Vagina (tissue), 2 donors: ENCODE measurements at regions not wholly inside any gene's neighbourhood (a gene's known extent, or its start where the extent isn't known, plus 50 kb on each side); places are given as distances from the start of the nearest gene placed in this dataset.

ENCODE experiments used
- DNase-seq, 2 donors: peaks; one replicate each; pipeline ENCODE4 v3.0.0-alpha.2; 2017; ENCODE audit errors: extremely low spot score in 2 of 2
- H3K27ac ChIP-seq: fragments of 200-600 bp; sonication (generic); one replicate; pipeline ENCODE4 v1.5.1; 2019
- H3K27me3 ChIP-seq: fragments of 200-600 bp; sonication (generic); one replicate; pipeline ENCODE4 v1.5.1; 2019
- H3K36me3 ChIP-seq, 2 donors: fragments of 200-600 bp; sonication (generic); one replicate each; pipeline ENCODE4 v1.5.1; 2017 to 2019
- H3K4me1 ChIP-seq: fragments of 200-600 bp; sonication (generic); one replicate; pipeline ENCODE4 v1.5.1; 2019
- H3K4me3 ChIP-seq, 2 donors: fragments of 200-600 bp; sonication (generic); 1 replicate in 1 of 2; 2 replicates in 1 of 2; pipeline ENCODE4 v1.5.1; 2016 to 2019
- H3K9me3 ChIP-seq: fragments of 200-600 bp; sonication (generic); one replicate; pipeline ENCODE4 v1.5.1; 2019
- POLR2A ChIP-seq, 2 donors: fragments of 450-650 bp; IDR thresholded peaks; one replicate each; pipeline ENCODE4 v1.6.1; 2017; ENCODE audit warnings: antibody characterized with exemption in 2 of 2, mild to moderate bottlenecking in 2 of 2, moderate library complexity in 2 of 2
- POLR2AphosphoS5 ChIP-seq, 2 donors: sonication (generic); formaldehyde crosslinking; IDR thresholded peaks; one replicate each; pipeline ENCODE4 v1.9.0; 2017; ENCODE audit warnings: antibody characterized with exemption in 2 of 2, mild to moderate bottlenecking in 2 of 2, low read depth in 1 of 2; ENCODE audit not compliant: insufficient read depth in 1 of 2
- intact Hi-C: fragments of 100-400 bp; cut with DNase I; formaldehyde crosslinking; loops from one replicate; pipeline ENCODE4 v1.15.1; 2023
- TF ChIP-seq, protein P1 (sequence below), 3 experiments: fragments of 450-650 bp in 2 of 3; fragments of 200-600 bp in 1 of 3; sonication (generic) in 1 of 3; IDR thresholded peaks; one replicate each; pipeline ENCODE4 v1.5.1; 2017 to 2019; ENCODE audit warnings: antibody characterized with exemption in 3 of 3, mild to moderate bottlenecking in 2 of 3, moderate library complexity in 2 of 3

DNA sequence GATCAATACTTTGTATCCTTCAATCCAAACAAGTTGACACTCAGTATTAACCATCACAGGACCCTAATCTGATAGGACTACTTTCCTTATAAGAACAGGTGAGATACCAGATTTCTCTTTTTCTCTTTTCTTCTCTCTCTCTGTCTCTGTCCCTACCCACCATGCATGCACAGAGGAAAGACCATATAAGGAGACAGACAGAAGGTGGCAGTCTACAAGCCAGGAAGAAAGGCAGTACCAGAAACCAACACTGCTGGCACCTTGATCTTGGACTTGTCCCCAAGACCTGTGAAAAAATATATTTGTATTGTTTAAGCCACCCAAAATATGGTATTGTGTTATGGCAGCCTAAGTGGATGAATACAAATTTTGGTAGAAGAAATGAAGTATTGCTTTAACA is 156.2 kb upstream of the KCNH7 start:
- no peak overlapping the region for H3K27ac ChIP-seq
- no peaks in the 10 kb centered on the region for H3K36me3 ChIP-seq
- H3K27me3 ChIP-seq = no peaks in the 10 kb centered on the region
- H3K4me1 ChIP-seq = no peaks in the 10 kb centered on the region
- H3K4me3 ChIP-seq = no peak overlapping the region
- H3K9me3 ChIP-seq = no peaks in the 10 kb centered on the region
- TF ChIP-seq, protein P1, sequence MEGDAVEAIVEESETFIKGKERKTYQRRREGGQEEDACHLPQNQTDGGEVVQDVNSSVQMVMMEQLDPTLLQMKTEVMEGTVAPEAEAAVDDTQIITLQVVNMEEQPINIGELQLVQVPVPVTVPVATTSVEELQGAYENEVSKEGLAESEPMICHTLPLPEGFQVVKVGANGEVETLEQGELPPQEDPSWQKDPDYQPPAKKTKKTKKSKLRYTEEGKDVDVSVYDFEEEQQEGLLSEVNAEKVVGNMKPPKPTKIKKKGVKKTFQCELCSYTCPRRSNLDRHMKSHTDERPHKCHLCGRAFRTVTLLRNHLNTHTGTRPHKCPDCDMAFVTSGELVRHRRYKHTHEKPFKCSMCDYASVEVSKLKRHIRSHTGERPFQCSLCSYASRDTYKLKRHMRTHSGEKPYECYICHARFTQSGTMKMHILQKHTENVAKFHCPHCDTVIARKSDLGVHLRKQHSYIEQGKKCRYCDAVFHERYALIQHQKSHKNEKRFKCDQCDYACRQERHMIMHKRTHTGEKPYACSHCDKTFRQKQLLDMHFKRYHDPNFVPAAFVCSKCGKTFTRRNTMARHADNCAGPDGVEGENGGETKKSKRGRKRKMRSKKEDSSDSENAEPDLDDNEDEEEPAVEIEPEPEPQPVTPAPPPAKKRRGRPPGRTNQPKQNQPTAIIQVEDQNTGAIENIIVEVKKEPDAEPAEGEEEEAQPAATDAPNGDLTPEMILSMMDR (IDR thresholded peaks at IDR 0.05) = no peak
- TF ChIP-seq POLR2AphosphoS5 (IDR thresholded peaks at IDR 0.05; ENCODE audit: insufficient read depth in 1 of 2, low read depth in 1 of 2) (no peak), POLR2A (IDR thresholded peaks at IDR 0.05) (no peak)
- DNase-seq = no peak
- intact Hi-C loops = no loop called here

DNA sequence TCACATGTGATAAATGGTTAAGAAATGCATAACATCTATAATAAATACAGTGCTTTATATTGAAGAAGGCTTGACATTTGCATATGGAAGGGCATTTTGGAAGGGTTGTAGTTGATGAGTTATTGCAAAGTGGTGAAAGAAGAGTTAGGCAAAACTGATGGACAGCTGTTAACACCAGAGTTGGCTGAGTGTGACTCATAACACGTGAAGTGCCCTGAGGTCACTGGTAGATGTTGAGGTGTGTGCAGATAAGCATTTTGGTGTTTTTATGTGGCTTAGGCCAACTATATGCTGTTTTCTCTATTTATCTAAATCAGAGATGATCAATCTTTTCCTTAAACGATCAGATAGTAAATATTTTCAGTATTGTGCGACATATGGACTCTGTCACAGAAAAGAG is 154.3 kb upstream of the KCNH7 start:
- intact Hi-C loops = no loop called here
- DNase-seq = no peak
- no peaks in the 10 kb centered on the region for H3K36me3 ChIP-seq
- H3K4me1 ChIP-seq = no peaks in the 10 kb centered on the region
- no peaks in the 10 kb centered on the region for H3K9me3 ChIP-seq
- H3K4me3 ChIP-seq = no peak overlapping the region
- H3K27ac ChIP-seq = no peak overlapping the region
- TF ChIP-seq, protein P1 (IDR thresholded peaks at IDR 0.05) = no peak
- TF ChIP-seq POLR2AphosphoS5 (IDR thresholded peaks at IDR 0.05; ENCODE audit: insufficient read depth in 1 of 2, low read depth in 1 of 2) (no peak), POLR2A (IDR thresholded peaks at IDR 0.05) (no peak)
- H3K27me3 ChIP-seq = no peaks in the 10 kb centered on the region

DNA sequence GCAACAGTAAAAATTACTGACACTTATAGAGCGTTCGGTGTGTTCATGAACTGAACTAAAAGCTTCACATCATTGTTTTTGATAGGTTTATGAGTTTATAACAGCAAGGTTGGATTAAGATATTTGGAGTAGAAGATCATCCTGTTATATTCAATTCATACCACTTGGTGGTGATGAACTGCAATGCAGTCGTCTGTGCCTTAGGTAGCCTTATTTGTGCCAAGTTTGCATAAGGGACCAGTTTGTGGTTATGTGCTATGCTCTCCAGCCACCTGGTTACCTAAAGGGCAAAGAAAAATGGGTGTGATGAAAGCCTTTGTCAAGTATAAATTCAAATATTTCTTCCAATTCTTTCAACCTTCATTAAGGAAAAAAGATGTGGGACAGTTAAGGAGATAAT is 150.9 kb upstream of the KCNH7 start:
- H3K36me3 ChIP-seq = no peaks in the 10 kb centered on the region
- no peak for DNase-seq
- no peaks in the 10 kb centered on the region for H3K9me3 ChIP-seq
- intact Hi-C loops = no loop called here
- TF ChIP-seq, protein P1 (IDR thresholded peaks at IDR 0.05) = no peak
- TF ChIP-seq POLR2AphosphoS5 (IDR thresholded peaks at IDR 0.05; ENCODE audit: insufficient read depth in 1 of 2, low read depth in 1 of 2) (no peak), POLR2A (IDR thresholded peaks at IDR 0.05) (no peak)
- no peaks in the 10 kb centered on the region for H3K27me3 ChIP-seq
- no peak overlapping the region for H3K4me3 ChIP-seq
- no peaks in the 10 kb centered on the region for H3K4me1 ChIP-seq
- no peak overlapping the region for H3K27ac ChIP-seq

DNA sequence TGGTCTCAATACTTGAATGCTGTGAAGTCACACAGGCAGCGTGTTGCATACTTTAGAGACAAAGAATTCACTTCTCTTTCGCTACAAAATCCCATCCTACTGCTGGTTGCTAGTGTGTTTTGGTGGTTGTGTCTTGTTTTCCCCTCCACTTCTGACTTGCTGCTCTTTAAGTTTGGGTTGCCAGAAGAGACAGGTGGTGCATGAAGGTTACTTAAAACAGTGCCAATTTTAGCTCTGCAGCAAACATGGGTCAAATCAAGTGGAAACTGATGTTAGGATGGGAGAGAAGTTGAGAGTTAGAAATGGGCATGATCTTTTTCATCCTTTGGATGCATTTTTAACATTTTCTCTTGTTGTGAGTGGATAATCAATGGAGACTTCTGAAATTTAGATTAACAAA is 136.2 kb upstream of the KCNH7 start:
- intact Hi-C loops = no loop called here
- Histone ChIP-seq H3K9me3 (no peaks in the 10 kb centered on the region), H3K4me1 (no peaks in the 10 kb centered on the region), H3K27me3 (no peaks in the 10 kb centered on the region), H3K4me3 (no peak overlapping the region), H3K27ac (no peak overlapping the region), H3K36me3 (no peaks in the 10 kb centered on the region)
- DNase-seq = no peak
- no peak for TF ChIP-seq POLR2A (IDR thresholded peaks at IDR 0.05)
- TF ChIP-seq POLR2AphosphoS5 (IDR thresholded peaks at IDR 0.05; ENCODE audit: insufficient read depth in 1 of 2, low read depth in 1 of 2) = no peak
- TF ChIP-seq, protein P1 (IDR thresholded peaks at IDR 0.05) = no peak

DNA sequence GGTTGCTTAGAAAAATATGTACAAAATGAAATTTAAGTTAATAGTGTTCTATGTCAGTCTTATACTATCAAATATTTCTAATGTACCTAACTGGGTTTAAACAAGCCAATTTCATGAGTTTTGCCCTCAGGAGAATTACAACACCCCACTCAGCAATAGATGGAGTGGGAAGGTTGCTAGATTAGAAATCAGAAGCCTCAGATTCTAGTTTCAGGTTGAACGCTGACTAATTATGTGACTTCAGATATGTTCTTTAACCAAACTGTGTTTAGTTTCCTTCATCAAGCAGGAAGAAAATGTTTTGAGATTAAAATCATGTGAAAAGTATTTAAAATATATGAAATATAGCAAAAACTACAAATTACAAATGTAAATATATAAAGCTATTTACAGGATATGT is 133.8 kb upstream of the KCNH7 start:
- Histone ChIP-seq H3K27ac (no peak overlapping the region), H3K27me3 (no peaks in the 10 kb centered on the region), H3K4me1 (no peaks in the 10 kb centered on the region), H3K36me3 (no peaks in the 10 kb centered on the region), H3K9me3 (no peaks in the 10 kb centered on the region), H3K4me3 (no peak overlapping the region)
- intact Hi-C loops = no loop called here
- DNase-seq = no peak
- TF ChIP-seq, protein P1 (IDR thresholded peaks at IDR 0.05) = no peak
- TF ChIP-seq POLR2AphosphoS5 (IDR thresholded peaks at IDR 0.05; ENCODE audit: insufficient read depth in 1 of 2, low read depth in 1 of 2) (no peak), POLR2A (IDR thresholded peaks at IDR 0.05) (no peak)
